MM.1S (cell line): ENCODE measurements at regions not wholly inside any gene's neighbourhood (a gene's known extent, or its start where the extent isn't known, plus 50 kb on each side); places are given as distances from the start of the nearest gene placed in this dataset.

Source experiments
- DNase-seq: peaks from one replicate; pipeline ENCODE4 v3.0.0-alpha.2; 2015
- H2AFZ ChIP-seq: fragments of 300-600 bp; sonication (generic); 2 replicates; pipeline ENCODE4 v1.6.0; 2016; ENCODE audit warnings: antibody characterized with exemption, low read length
- H3F3A ChIP-seq: fragments of 300-600 bp; sonication (generic); 2 replicates; pipeline ENCODE4 v1.6.1; 2016; ENCODE audit warnings: mild to moderate bottlenecking, antibody characterized with exemption, low read length, moderate library complexity, mixed read lengths; ENCODE audit not compliant: insufficient read depth
- H3K27ac ChIP-seq: fragments of 300-600 bp; sonication (generic); 2 replicates; pipeline ENCODE4 v1.5.1; 2016; ENCODE audit warnings: mild to moderate bottlenecking, low read length
- H3K27me3 ChIP-seq: fragments of 300-600 bp; sonication (generic); replicated peaks from 2 replicates; pipeline ENCODE4 v1.6.0; 2016; ENCODE audit warnings: low read length; ENCODE audit not compliant: insufficient read depth
- H3K36me3 ChIP-seq: fragments of 300-600 bp; sonication (generic); replicated peaks from 2 replicates; pipeline ENCODE4 v1.6.1; 2016; ENCODE audit warnings: mild to moderate bottlenecking, low read length, mixed read lengths; ENCODE audit not compliant: insufficient read depth
- H3K4me1 ChIP-seq: fragments of 300-600 bp; sonication (generic); 2 replicates; pipeline ENCODE4 v1.6.1; 2016; ENCODE audit warnings: low read length, mixed read lengths
- H3K4me2 ChIP-seq: fragments of 300-600 bp; sonication (generic); 2 replicates; pipeline ENCODE4 v1.6.0; 2016; ENCODE audit warnings: low read depth, low read length
- H3K4me3 ChIP-seq: fragments of 300-600 bp; sonication (generic); 2 replicates; pipeline ENCODE4 v1.5.1; 2016; ENCODE audit warnings: low read length, mixed read lengths
- H3K79me2 ChIP-seq: fragments of 300-600 bp; sonication (generic); 2 replicates; pipeline ENCODE4 v1.6.1; 2016; ENCODE audit warnings: mixed run types, low read length, mixed read lengths
- H3K9ac ChIP-seq: fragments of 300-600 bp; sonication (generic); 2 replicates; pipeline ENCODE4 v1.6.1; 2016; ENCODE audit warnings: low read length, mixed read lengths
- H3K9me2 ChIP-seq: fragments of 300-600 bp; sonication (generic); replicated peaks from 2 replicates; pipeline ENCODE4 v1.6.1; 2016; ENCODE audit warnings: mild to moderate bottlenecking, low read length, mixed read lengths; ENCODE audit not compliant: insufficient read depth
- H3K9me3 ChIP-seq: fragments of 300-600 bp; sonication (generic); replicated peaks from 2 replicates; pipeline ENCODE4 v1.6.1; 2016; ENCODE audit warnings: mild to moderate bottlenecking, low read length, mixed read lengths; ENCODE audit not compliant: insufficient read depth
- H4K20me1 ChIP-seq: fragments of 300-600 bp; sonication (generic); 2 replicates; pipeline ENCODE4 v1.6.1; 2016; ENCODE audit warnings: mild to moderate bottlenecking, low read length, moderate library complexity, mixed read lengths; ENCODE audit not compliant: insufficient read depth
- CTCF ChIP-seq: fragments of 300-600 bp; sonication (generic); IDR thresholded peaks from 2 replicates; pipeline ENCODE4 v1.5.1; 2016; ENCODE audit warnings: antibody characterized with exemption, low read length, mixed read lengths
- EZH2 ChIP-seq: fragments of 300-600 bp; sonication (generic); optimal IDR thresholded peaks from 2 replicates; pipeline ENCODE3; 2017; ENCODE audit warnings: low read depth, mild to moderate bottlenecking, antibody characterized with exemption, low read length, mixed read lengths
- EZH2phosphoT487 ChIP-seq: fragments of 300-600 bp; sonication (generic); IDR thresholded peaks from 2 replicates; pipeline ENCODE4 v1.6.1; 2018; ENCODE audit warnings: antibody characterized with exemption, low read length

DNA sequence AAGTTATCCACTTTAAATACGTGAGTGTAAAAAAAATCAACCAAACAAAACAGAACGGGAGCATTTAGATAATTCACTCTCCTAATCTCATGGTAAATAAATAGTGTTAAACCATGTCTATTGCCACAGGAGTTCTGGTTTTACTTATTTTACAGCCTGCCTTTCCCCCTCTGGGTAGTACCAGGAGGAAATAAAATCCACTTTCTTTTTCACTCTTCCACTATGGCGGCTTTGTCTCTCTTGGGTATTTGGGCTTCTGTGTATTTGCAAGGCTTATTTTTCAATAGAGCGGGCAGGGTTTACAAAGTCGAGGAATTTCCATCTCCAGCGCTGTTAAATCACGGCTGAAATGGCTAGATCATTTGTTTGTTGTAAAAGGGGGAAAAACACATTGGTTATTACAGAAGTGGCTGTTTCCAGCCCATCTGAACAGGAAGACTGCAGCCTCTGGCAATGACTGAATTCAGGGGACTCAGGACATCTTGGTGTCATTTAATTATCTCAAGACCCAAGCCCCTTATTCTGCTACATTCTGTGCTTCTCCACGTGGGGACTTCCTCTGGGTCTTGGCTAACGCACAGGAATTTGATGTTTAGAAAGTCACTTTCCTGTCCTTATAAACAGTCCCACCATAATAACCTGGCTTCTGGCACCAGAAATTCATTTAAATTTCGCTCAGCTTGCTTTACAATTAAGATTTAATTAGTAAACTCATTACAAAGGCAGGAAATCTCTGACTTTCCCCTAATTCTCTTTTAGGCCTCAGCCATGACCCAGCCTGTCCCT lies 323.9 kb downstream of the GATA3 start:
- H3F3A ChIP-seq, result no peaks in the 10 kb centered on the region
- no peaks in the 10 kb centered on the region for H3K27me3 ChIP-seq
- no peak overlapping the region for H3K27ac ChIP-seq
- no peaks in the 10 kb centered on the region for H3K4me1 ChIP-seq
- H2AFZ ChIP-seq, result no peak overlapping the region
- H3K36me3 ChIP-seq, result no peaks in the 10 kb centered on the region
- DNase-seq, result no peak
- H3K9me3 ChIP-seq, result no peaks in the 10 kb centered on the region
- no peak overlapping the region for H3K9ac ChIP-seq
- H3K4me3 ChIP-seq, result no peak overlapping the region
- H3K9me2 ChIP-seq, result no peaks in the 10 kb centered on the region
- H3K4me2 ChIP-seq, result no peak overlapping the region
- no peaks in the 10 kb centered on the region for H4K20me1 ChIP-seq
- no peak for TF ChIP-seq CTCF
- no peak for TF ChIP-seq EZH2phosphoT487
- no peak for TF ChIP-seq EZH2
- no peaks in the 10 kb centered on the region for H3K79me2 ChIP-seq

DNA sequence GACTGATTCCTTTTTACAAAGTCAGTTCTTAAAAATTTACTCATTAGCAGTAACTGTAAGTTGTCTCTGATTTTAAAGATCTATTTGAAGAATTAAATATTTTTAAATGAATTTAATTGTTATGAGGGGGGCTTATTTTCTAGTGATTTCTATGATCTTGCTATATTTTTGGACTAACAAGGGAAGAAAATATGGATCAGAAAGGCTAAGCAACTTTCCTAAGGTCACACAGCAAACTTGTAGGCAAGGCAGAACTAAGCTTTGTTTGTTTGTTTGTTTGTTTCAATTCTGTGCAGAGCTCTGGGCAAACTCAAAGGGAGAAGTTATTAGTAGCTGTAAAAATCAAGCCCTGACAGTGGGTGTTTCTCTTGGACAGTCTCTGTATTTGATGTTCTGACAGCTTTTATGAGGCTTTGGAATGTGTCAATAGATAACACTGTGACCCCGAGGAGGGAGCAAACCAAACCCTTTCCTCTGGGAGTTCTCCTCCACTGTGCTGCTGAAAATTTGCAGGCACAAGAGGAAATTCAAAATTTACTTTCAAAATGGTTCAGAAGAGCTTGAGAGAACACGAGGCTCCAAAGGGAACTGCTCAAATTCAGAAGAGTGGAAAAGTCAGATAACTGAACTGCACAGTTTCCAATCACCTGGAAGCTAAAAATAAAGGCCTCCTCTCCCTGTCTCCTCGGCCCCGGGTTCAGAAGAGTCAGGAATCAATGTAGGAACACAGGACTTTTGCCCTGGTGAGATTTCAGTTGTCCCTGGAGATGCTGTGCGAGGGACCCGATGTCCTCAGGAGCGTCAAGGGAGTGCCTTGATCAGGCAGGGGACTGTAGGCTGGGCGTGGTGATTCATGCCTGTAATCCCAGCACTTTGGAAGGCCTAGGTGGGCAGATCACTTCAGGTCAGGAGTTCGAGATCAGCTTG lies 325.7 kb downstream of the GATA3 start:
- Histone ChIP-seq H3K4me2 (no peak overlapping the region), H2AFZ (no peak overlapping the region)
- DNase-seq, result no peak

GRCh38 chr10:8380833-8381496 lies 326.5 kb downstream of the GATA3 start:
- no peak overlapping the region for H3K9ac ChIP-seq
- H3K36me3 ChIP-seq, result no peaks in the 10 kb centered on the region
- no peak overlapping the region for H3K27ac ChIP-seq
- no peaks in the 10 kb centered on the region for H3F3A ChIP-seq
- no peak overlapping the region for H2AFZ ChIP-seq
- H3K9me3 ChIP-seq, result no peaks in the 10 kb centered on the region
- H3K4me3 ChIP-seq, result no peak overlapping the region
- DNase-seq, result no peak
- H3K9me2 ChIP-seq, result no peaks in the 10 kb centered on the region
- H3K79me2 ChIP-seq, result no peaks in the 10 kb centered on the region
- no peaks in the 10 kb centered on the region for H4K20me1 ChIP-seq
- H3K27me3 ChIP-seq, result no peaks in the 10 kb centered on the region
- no peaks in the 10 kb centered on the region for H3K4me1 ChIP-seq
- TF ChIP-seq EZH2phosphoT487 (no peak), CTCF (no peak)
- H3K4me2 ChIP-seq, result no peak overlapping the region

More for the DNA sequence above, 325.7 kb downstream of the GATA3 start:
- H3K4me1 ChIP-seq, result no peaks in the 10 kb centered on the region
- H3K9ac ChIP-seq, result no peak overlapping the region
- no peaks in the 10 kb centered on the region for H3F3A ChIP-seq
- no peaks in the 10 kb centered on the region for H3K27me3 ChIP-seq
- no peak overlapping the region for H3K27ac ChIP-seq
- TF ChIP-seq EZH2phosphoT487 (no peak), CTCF (no peak), EZH2 (no peak)
- H3K9me3 ChIP-seq, result no peaks in the 10 kb centered on the region
- H3K79me2 ChIP-seq, result no peaks in the 10 kb centered on the region
- no peaks in the 10 kb centered on the region for H3K9me2 ChIP-seq
- H3K4me3 ChIP-seq, result no peak overlapping the region
- H3K36me3 ChIP-seq, result no peaks in the 10 kb centered on the region
- no peaks in the 10 kb centered on the region for H4K20me1 ChIP-seq
